ENCODE measurements at regions not wholly inside any gene's neighbourhood (a gene's known extent, or its start where the extent isn't known, plus 50 kb on each side); places are given as distances from the start of the nearest gene placed in this dataset.

- H3K27ac ChIP-seq, result no peak overlapping the region
- TF ChIP-seq CTCF (conservative IDR thresholded peaks at IDR 0.05), result no peak
Observed at GRCh38 chr5:27928060-27928459, 889.7 kb upstream of the CDH9 start.

- no peak overlapping the region for H3K27ac ChIP-seq
- TF ChIP-seq CTCF (conservative IDR thresholded peaks at IDR 0.05), result no peak
Observed at GRCh38 chr5:27911216-27911615, 872.8 kb upstream of the CDH9 start.

GRCh38 chr5:27908341-27908740, 870.0 kb upstream of the CDH9 start:
- no peak for TF ChIP-seq CTCF (conservative IDR thresholded peaks at IDR 0.05)
- no peak overlapping the region for H3K27ac ChIP-seq

GRCh38 chr5:27906931-27907601, 868.7 kb upstream of the CDH9 start:
- no peak for TF ChIP-seq CTCF (conservative IDR thresholded peaks at IDR 0.05)
- H3K27ac ChIP-seq, result no peak overlapping the region

DNA sequence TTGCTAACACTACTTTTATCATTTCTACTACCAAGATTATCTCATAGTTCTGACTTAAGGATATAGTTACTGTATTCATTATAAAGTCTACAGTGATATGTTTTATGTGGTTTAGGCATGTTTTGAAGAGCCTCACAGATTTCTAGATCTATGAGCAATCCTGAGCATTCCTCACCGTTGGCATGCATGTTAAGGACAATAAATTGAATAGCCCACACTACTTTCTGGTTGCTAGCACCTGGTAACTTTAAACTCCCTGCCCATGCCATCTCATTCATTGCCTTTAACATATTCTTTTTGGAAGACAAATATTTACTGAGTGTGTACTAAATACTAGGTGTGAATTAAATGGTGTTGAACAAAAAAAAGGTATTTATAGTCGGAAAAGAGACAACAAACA, 868.1 kb upstream of the CDH9 start:
- H3K27ac ChIP-seq, result no peak overlapping the region
- no peak for TF ChIP-seq CTCF (conservative IDR thresholded peaks at IDR 0.05)

GRCh38 chr5:27900761-27901160, 862.4 kb upstream of the CDH9 start:
- H3K27ac ChIP-seq, result no peak overlapping the region
- TF ChIP-seq CTCF (conservative IDR thresholded peaks at IDR 0.05), result no peak

DNA sequence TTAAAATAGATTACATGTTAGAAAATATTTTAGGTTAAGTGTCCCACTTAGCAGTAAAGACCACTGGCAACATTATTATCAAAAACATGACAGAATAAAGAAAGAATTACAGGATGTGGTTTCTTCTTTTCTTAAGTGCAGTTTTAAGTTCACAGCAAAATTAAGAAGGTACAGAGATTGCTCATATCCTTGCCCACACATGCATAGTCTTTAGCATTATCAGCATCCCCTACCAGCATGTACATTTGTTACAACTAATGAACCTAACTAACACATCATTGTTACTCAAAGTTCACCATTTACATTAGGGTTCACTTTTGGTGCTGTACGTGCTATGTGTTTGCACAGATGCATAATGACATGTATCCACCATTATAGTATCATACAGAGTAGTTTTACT, 837.7 kb upstream of the CDH9 start:
- no peak overlapping the region for H3K27ac ChIP-seq
- TF ChIP-seq CTCF (conservative IDR thresholded peaks at IDR 0.05), result no peak

Data from VCaP (cell line).